ENCODE measurements at regions not wholly inside any gene's neighbourhood (a gene's known extent, or its start where the extent isn't known, plus 50 kb on each side); places are given as distances from the start of the nearest gene placed in this dataset.

- TF ChIP-seq CTCF (IDR thresholded peaks at IDR 0.05) (no peak), POLR2AphosphoS5 (IDR thresholded peaks at IDR 0.05) (no peak), POLR2A (IDR thresholded peaks at IDR 0.05) (no peak)
Measured at GRCh38 chr17:77782611-77783010, 175.9 kb upstream of the TNRC6C start.

Measured in transverse colon (tissue), 4 donors.